Putamen (tissue), 1 donor: ENCODE measurements at regions not wholly inside any gene's neighbourhood (a gene's known extent, or its start where the extent isn't known, plus 50 kb on each side); places are given as distances from the start of the nearest gene placed in this dataset.

Source experiments
- DNase-seq: peaks from one replicate; pipeline ENCODE4 v3.0.0-alpha.2; 2016; ENCODE audit warnings: low spot score

- DNase-seq = no peak
These were observed 470.3 kb downstream of the MBD2 start for GRCh38 chr18:53754154-53754553.

GRCh38 chr18:53753601-53754000, 470.9 kb downstream of the MBD2 start:
- no peak for DNase-seq

- DNase-seq = no peak
These were observed 471.6 kb downstream of the MBD2 start for GRCh38 chr18:53752781-53753367.

GRCh38 chr18:53749766-53750165, 474.7 kb downstream of the MBD2 start:
- no peak for DNase-seq

- no peak for DNase-seq
These were observed 476.8 kb downstream of the MBD2 start for GRCh38 chr18:53747663-53748160.

- no peak for DNase-seq
These were observed 477.3 kb downstream of the MBD2 start for GRCh38 chr18:53747210-53747609.

GRCh38 chr18:53745986-53746385, 478.5 kb downstream of the MBD2 start:
- no peak for DNase-seq

GRCh38 chr18:53745224-53745967, 479.1 kb downstream of the MBD2 start:
- no peak for DNase-seq

- DNase-seq = no peak
These were observed 484.8 kb downstream of the MBD2 start for GRCh38 chr18:53739700-53740099.

GRCh38 chr18:53735526-53735925, 488.9 kb downstream of the MBD2 start:
- no peak for DNase-seq

GRCh38 chr18:53715243-53715853, 509.1 kb downstream of the MBD2 start:
- DNase-seq = no peak

- no peak for DNase-seq
These were observed 514.4 kb downstream of the MBD2 start for GRCh38 chr18:53710080-53710479.

GRCh38 chr18:53702480-53702879, 522.0 kb downstream of the MBD2 start:
- no peak for DNase-seq

GRCh38 chr18:53701697-53702096, 522.8 kb downstream of the MBD2 start:
- no peak for DNase-seq

GRCh38 chr18:53698907-53699306, 525.6 kb downstream of the MBD2 start:
- DNase-seq = peak; percentile 3

- no peak for DNase-seq
These were observed 534.6 kb downstream of the MBD2 start for GRCh38 chr18:53689886-53690285.

- DNase-seq = no peak
These were observed 537.5 kb downstream of the MBD2 start for GRCh38 chr18:53686965-53687364.

- no peak for DNase-seq
These were observed 541.7 kb downstream of the MBD2 start for GRCh38 chr18:53682796-53683195.

- DNase-seq = no peak
These were observed 547.0 kb downstream of the MBD2 start for GRCh38 chr18:53677480-53677879.

GRCh38 chr18:53665701-53666100, 558.8 kb downstream of the MBD2 start:
- no peak for DNase-seq

GRCh38 chr18:53664575-53664974, 559.9 kb downstream of the MBD2 start:
- DNase-seq = no peak

- no peak for DNase-seq
These were observed 564.2 kb downstream of the MBD2 start for GRCh38 chr18:53660306-53660705.

GRCh38 chr18:53657257-53657656, 567.2 kb downstream of the MBD2 start:
- no peak for DNase-seq
